K562 (cell line): ENCODE measurements at regions not wholly inside any gene's neighbourhood (a gene's known extent, or its start where the extent isn't known, plus 50 kb on each side); places are given as distances from the start of the nearest gene placed in this dataset.

Source experiments
- ATAC-seq: fragments of 200-7000 bp; cut with Tn5 transposase; 3 replicates; pipeline ENCODE4 v1.9.1; 2020; ENCODE audit warnings: moderate library complexity
- BruUV-seq: library from RNA; stranded (reverse); fragments of 400-500 nt; replicated peaks from 2 replicates; lab custom pipeline; 2021; lab: Mats Ljungman, UMichigan
- CTCF ChIA-PET: fragments of 300-600 bp; formaldehyde crosslinking; extraction: SDS; loops from one replicate; lab custom pipeline; 2021; ENCODE audit warnings: low intra/inter-chr PET ratio; lab: Yijun Ruan, JAX
- POLR2A ChIA-PET: fragments of 300-600, 350-650 bp; sonication (Branson Sonifier 250); formaldehyde crosslinking; extraction: SDS; loops from one replicate; lab custom pipeline; 2021; ENCODE audit warnings: antibody characterized with exemption, inconsistent platforms; lab: Yijun Ruan, JAX
- DNase-seq, 4 experiments: peaks; one replicate each; pipeline versions ENCODE4 v3.0.0 to v3.0.0-alpha.2; 2011 to 2018; ENCODE audit warnings: low spot score in 3 of 4, mixed read lengths in 3 of 4; ENCODE audit errors: extremely low read depth in 1 of 4
- FAIRE-seq: peaks from 2 replicates; lab custom pipeline; 2011; peaks lifted over from hg19 to GRCh38; lab: Jason Lieb, UNC
- H2AFZ ChIP-seq: 2 replicates; pipeline ENCODE4 v1.6.0; 2011; ENCODE audit warnings: low read depth, low read length, control low read depth, inconsistent platforms
- H3K27ac ChIP-seq: fragments of 200-600 bp; 3 replicates; pipeline ENCODE4 v1.8.0; 2011; ENCODE audit warnings: low read depth, mild to moderate bottlenecking, control low read depth, inconsistent platforms, low read length, moderate library complexity, mixed read lengths; ENCODE audit errors: extremely low read depth
- H3K27me3 ChIP-seq, 2 experiments: fragments of 300-600 bp in 1 of 2; 2 replicates in 1 of 2; 3 replicates in 1 of 2; pipeline versions ENCODE4 v1.6.0 to v1.8.0; 2011; ENCODE audit warnings: inconsistent platforms in 2 of 2, low read length in 2 of 2, mild to moderate bottlenecking in 1 of 2, mixed read lengths in 1 of 2, moderate library complexity in 1 of 2; ENCODE audit not compliant: control insufficient read depth in 2 of 2, insufficient read depth in 2 of 2
- H3K36me3 ChIP-seq: fragments of 300-600 bp; 3 replicates; pipeline ENCODE4 v1.8.0; 2011; ENCODE audit warnings: mild to moderate bottlenecking, low read length, inconsistent platforms; ENCODE audit not compliant: control insufficient read depth, insufficient read depth
- H3K4me1 ChIP-seq, 2 experiments: fragments of 200-600 bp in 1 of 2; replicated peaks in 1 of 2; 2 replicates in 1 of 2; 3 replicates in 1 of 2; pipeline versions ENCODE4 v1.5.1 to v1.8.0; 2011; ENCODE audit warnings: inconsistent platforms in 2 of 2, low read length in 2 of 2, mild to moderate bottlenecking in 1 of 2, mixed read lengths in 1 of 2, moderate library complexity in 1 of 2; ENCODE audit not compliant: control insufficient read depth in 2 of 2, insufficient read depth in 2 of 2
- H3K4me2 ChIP-seq: 2 replicates; pipeline ENCODE4 v1.6.1; 2011; ENCODE audit warnings: low read length, control low read depth, inconsistent platforms, mixed read lengths; ENCODE audit not compliant: insufficient read depth
- H3K4me3 ChIP-seq: fragments of 200-600 bp; sonication (generic), shearing (Covaris generic); 2 replicates; pipeline ENCODE4 v1.5.1; 2016; ENCODE audit warnings: control low read depth, inconsistent platforms
- H3K79me2 ChIP-seq: fragments of 200-600 bp; 3 replicates; pipeline ENCODE4 v1.8.0; 2011; ENCODE audit warnings: low read length, inconsistent platforms; ENCODE audit not compliant: control insufficient read depth, insufficient read depth
- H3K9ac ChIP-seq, 2 experiments: 2 replicates each; pipeline versions ENCODE4 v1.6.0 to v1.6.1; 2011; ENCODE audit warnings: low read depth in 2 of 2, low read length in 2 of 2, control low read depth in 1 of 2, inconsistent platforms in 1 of 2, mild to moderate bottlenecking in 1 of 2, mixed read lengths in 1 of 2; ENCODE audit not compliant: insufficient read depth in 1 of 2
- H3K9me1 ChIP-seq: one replicate; pipeline ENCODE4 v1.6.0; 2011; ENCODE audit warnings: inconsistent platforms, mild to moderate bottlenecking, low read length, moderate library complexity; ENCODE audit not compliant: control insufficient read depth, insufficient read depth
- H3K9me3 ChIP-seq: replicated peaks from 2 replicates; pipeline ENCODE4 v1.5.1; 2011; ENCODE audit warnings: low read depth, low read length, inconsistent platforms; ENCODE audit not compliant: control insufficient read depth, insufficient read depth
- H4K20me1 ChIP-seq: replicated peaks from 2 replicates; pipeline ENCODE4 v1.6.1; 2011; ENCODE audit warnings: low read length, inconsistent platforms, mixed read lengths; ENCODE audit not compliant: control insufficient read depth, insufficient read depth
- CLOCK ChIP-seq: fragments of 250-450 bp; sonication (Bioruptor Pico); IDR thresholded peaks from 2 replicates; pipeline ENCODE4 v1.4.0; 2020; ENCODE audit warnings: mild to moderate bottlenecking, moderate library complexity, borderline replicate concordance
- FOS ChIP-seq: IDR thresholded peaks from 3 replicates; pipeline ENCODE4 v1.6.1; 2011; ENCODE audit not compliant: insufficient read length; ENCODE audit errors: extremely low read depth
- HMG20A ChIP-seq: fragments of 450-650 bp; formaldehyde crosslinking; conservative IDR thresholded peaks from 2 replicates; pipeline ENCODE4 v1.4.0; 2020; ENCODE audit warnings: mild to moderate bottlenecking, mixed read lengths
- MYNN ChIP-seq, 2 experiments: sonication (generic); formaldehyde crosslinking in 1 of 2; IDR thresholded peaks; 2 replicates each; pipeline versions ENCODE4 v1.5.0 to v1.6.1; 2016 to 2020; ENCODE audit warnings: antibody characterized with exemption in 1 of 2, missing genetic modification reagents in 1 of 2
- PATZ1 ChIP-seq: fragments of 250-450 bp; sonication (Bioruptor Pico); IDR thresholded peaks from 2 replicates; pipeline ENCODE4 v1.5.0; 2020; ENCODE audit warnings: mild to moderate bottlenecking, borderline replicate concordance
- RAD51 ChIP-seq: fragments of 450-650 bp; IDR thresholded peaks from 2 replicates; pipeline ENCODE4 v1.7.1; 2016; ENCODE audit warnings: low read depth, mild to moderate bottlenecking, borderline replicate concordance
- RBM22 ChIP-seq: fragments of 200-400 bp; formaldehyde crosslinking; IDR thresholded peaks from 2 replicates; pipeline ENCODE4 v1.6.1; 2018; ENCODE audit warnings: low read length, low read depth; ENCODE audit not compliant: poor library complexity, severe bottlenecking
- SIX5 ChIP-seq, 2 experiments: IDR thresholded peaks; 2 replicates each; pipeline ENCODE4 v1.6.1; 2011; ENCODE audit warnings: low read length in 2 of 2, borderline replicate concordance in 1 of 2, low read depth in 1 of 2, mild to moderate bottlenecking in 1 of 2, moderate library complexity in 1 of 2; ENCODE audit not compliant: insufficient read depth in 1 of 2
- TFAM ChIP-seq: fragments of 250-450 bp; sonication (Bioruptor Pico); conservative IDR thresholded peaks from 2 replicates; pipeline ENCODE4 v1.5.0; 2021; ENCODE audit warnings: mild to moderate bottlenecking, moderate library complexity
- ZBTB33 ChIP-seq: sonication (generic); formaldehyde crosslinking; IDR thresholded peaks from 2 replicates; pipeline ENCODE4 v1.8.1; 2023; ENCODE audit warnings: mild to moderate bottlenecking, missing genetic modification reagents
- ZFX ChIP-seq: sonication (generic); formaldehyde crosslinking; IDR thresholded peaks from 2 replicates; pipeline ENCODE4 v1.8.0; 2022; ENCODE audit warnings: mild to moderate bottlenecking, missing genetic modification reagents, moderate library complexity
- ZNF23 ChIP-seq: fragments of 250-450 bp; sonication (Bioruptor Pico); IDR thresholded peaks from 2 replicates; pipeline ENCODE4 v1.4.0; 2020; ENCODE audit warnings: mild to moderate bottlenecking
- ZNF445 ChIP-seq: fragments of 250-450 bp; sonication (Bioruptor Pico); IDR thresholded peaks from 2 replicates; pipeline ENCODE4 v1.4.0; 2020; ENCODE audit warnings: low read depth, mild to moderate bottlenecking, moderate library complexity
- ZNF639 ChIP-seq, 2 experiments: fragments of 200-800 bp in 1 of 2; sonication (Bioruptor generic) in 1 of 2; sonication (generic) in 1 of 2; formaldehyde crosslinking in 1 of 2; IDR thresholded peaks in 1 of 2; conservative IDR thresholded peaks in 1 of 2; 2 replicates each; pipeline versions ENCODE4 v1.5.0 to v1.6.1; 2016 to 2020; ENCODE audit warnings: missing compliant biosample characterization in 1 of 2, missing genetic modification characterization in 1 of 2, missing genetic modification reagents in 1 of 2
- WGBS: fragments of 100-300 bp; shearing (Covaris generic); methylation state at CpG from one replicate; pipeline ENCODE4 v1.1.6; 2016; ENCODE audit warnings: low coverage, mixed read lengths; ENCODE audit not compliant: insufficient coverage; ENCODE audit errors: missing lambda C conversion rate; 5-methylcytosine and 5-hydroxymethylcytosine counted together
- in situ Hi-C: fragments of 300-500 bp; cut with MboI; formaldehyde crosslinking; loops from 4 replicates; pipeline ENCODE4 v1.15.0; 2018; ENCODE audit warnings: inconsistent platforms, mixed read lengths
- intact Hi-C: fragments of 100-400 bp; cut with micrococcal nuclease; formaldehyde crosslinking; loops from 2 replicates; pipeline ENCODE4 v1.14.2; 2022

- ChIA-PET CTCF (no interaction called here), POLR2A (interaction anchor here (0.7 kb wide), 1 partner anchor 409 kb away, joined by 3 read pairs; no protein-coding TSS in a partner anchor)
- in situ Hi-C loops (no loop called here), intact Hi-C loops (no loop called here)
- no peak overlapping the region for H2AFZ ChIP-seq
- H3K4me2 ChIP-seq = no peak overlapping the region
- no peak overlapping the region for H3K9ac ChIP-seq
- H3K27ac ChIP-seq = no peak overlapping the region
- no TSS peak for BruUV-seq
- H3K79me2 ChIP-seq = no peaks in the 10 kb centered on the region
- no peaks in the 10 kb centered on the region for H3K4me1 ChIP-seq
- no peaks in the 10 kb centered on the region; a peak in 1 of 5 replicates for H3K27me3 ChIP-seq
- no peaks in the 10 kb centered on the region for H3K9me3 ChIP-seq
- FAIRE-seq = no peak
- no peaks in the 10 kb centered on the region for H4K20me1 ChIP-seq
- WGBS = 2% methylated on average over 5 of the region's 5 CpGs
- no peak for ATAC-seq
- no peak for DNase-seq
- no peaks in the 10 kb centered on the region for H3K36me3 ChIP-seq
- H3K4me3 ChIP-seq = no peak overlapping the region
- no peaks in the 10 kb centered on the region for H3K9me1 ChIP-seq
- no peak for TF ChIP-seq HMG20A
- no peak for TF ChIP-seq RBM22
- no peak for TF ChIP-seq ZBTB33 (CRISPR knock-in tag)
- TF ChIP-seq TFAM = no peak
- no peak for TF ChIP-seq ZFX
- TF ChIP-seq FOS = no peak
- no peak for TF ChIP-seq ZNF445 (CRISPR knock-in tag)
- TF ChIP-seq ZNF23 (CRISPR knock-in tag) = no peak
- no peak for TF ChIP-seq MYNN (IDR thresholded peaks at IDR 0.05)
- TF ChIP-seq MYNN (CRISPR knock-in tag; IDR thresholded peaks at IDR 0.05) = no peak
- no peak for TF ChIP-seq RAD51
- TF ChIP-seq PATZ1 (CRISPR knock-in tag) = no peak
- no peak for TF ChIP-seq SIX5 (IDR thresholded peaks at IDR 0.05; ENCODE audit: borderline replicate concordance in 1 of 2, insufficient read depth in 1 of 2, low read depth in 1 of 2, low read length in 2 of 2)
- TF ChIP-seq CLOCK (CRISPR knock-in tag) = no peak
- no peak for TF ChIP-seq ZNF639 (CRISPR knock-in tag; conservative IDR thresholded peaks at IDR 0.05 in 1 of 2, IDR thresholded peaks at IDR 0.05 in 1 of 2)
Observed at GRCh38 chr18:25516121-25516520, 164.2 kb upstream of the ZNF521 start.
